Ishikawa (cell line): ENCODE measurements at regions not wholly inside any gene's neighbourhood (a gene's known extent, or its start where the extent isn't known, plus 50 kb on each side); places are given as distances from the start of the nearest gene placed in this dataset.

Experiments used
- CREB1 ChIP-seq: IDR thresholded peaks from 2 replicates; pipeline ENCODE4 v1.6.1; 2012; ENCODE audit warnings: low read depth
- EGR1 ChIP-seq: IDR thresholded peaks from 2 replicates; pipeline ENCODE4 v1.6.1; 2012
- EP300 ChIP-seq: IDR thresholded peaks from 2 replicates; pipeline ENCODE4 v1.6.1; 2012; ENCODE audit warnings: borderline replicate concordance
- MAX ChIP-seq: IDR thresholded peaks from 2 replicates; pipeline ENCODE4 v1.6.1; 2012
- NFIC ChIP-seq: IDR thresholded peaks from 2 replicates; pipeline ENCODE4 v1.6.1; 2012
- RAD21 ChIP-seq: IDR thresholded peaks from 2 replicates; pipeline ENCODE4 v1.6.1; 2012; ENCODE audit warnings: low read depth
- REST ChIP-seq: IDR thresholded peaks from 2 replicates; pipeline ENCODE4 v1.6.1; 2012; ENCODE audit warnings: low read depth, mild to moderate bottlenecking
- TAF1 ChIP-seq: IDR thresholded peaks from 2 replicates; pipeline ENCODE4 v1.6.1; 2012; ENCODE audit warnings: low read depth, mild to moderate bottlenecking
- TCF12 ChIP-seq: IDR thresholded peaks from 2 replicates; pipeline ENCODE4 v1.6.1; 2012; ENCODE audit warnings: low read depth
- TEAD4 ChIP-seq: IDR thresholded peaks from 2 replicates; pipeline ENCODE4 v1.6.1; 2012
- YY1 ChIP-seq: IDR thresholded peaks from 2 replicates; pipeline ENCODE4 v1.6.1; 2012; ENCODE audit warnings: low read depth
- ZBTB7A ChIP-seq: IDR thresholded peaks from 2 replicates; pipeline ENCODE4 v1.6.1; 2012; ENCODE audit warnings: low read depth

- TF ChIP-seq RAD21: no peak
- no peak for TF ChIP-seq EP300
- TF ChIP-seq REST: no peak
- no peak for TF ChIP-seq MAX
- TF ChIP-seq NFIC: no peak
- no peak for TF ChIP-seq EGR1
- no peak for TF ChIP-seq TCF12
- no peak for TF ChIP-seq CREB1
- TF ChIP-seq TEAD4: no peak
- no peak for TF ChIP-seq YY1
- TF ChIP-seq ZBTB7A: no peak
- TF ChIP-seq TAF1: no peak
These were observed 84.7 kb downstream of the HHIPL2 start for GRCh38 chr1:222463059-222463730.
